ENCODE measurements at regions not wholly inside any gene's neighbourhood (a gene's known extent, or its start where the extent isn't known, plus 50 kb on each side); places are given as distances from the start of the nearest gene placed in this dataset.

DNA sequence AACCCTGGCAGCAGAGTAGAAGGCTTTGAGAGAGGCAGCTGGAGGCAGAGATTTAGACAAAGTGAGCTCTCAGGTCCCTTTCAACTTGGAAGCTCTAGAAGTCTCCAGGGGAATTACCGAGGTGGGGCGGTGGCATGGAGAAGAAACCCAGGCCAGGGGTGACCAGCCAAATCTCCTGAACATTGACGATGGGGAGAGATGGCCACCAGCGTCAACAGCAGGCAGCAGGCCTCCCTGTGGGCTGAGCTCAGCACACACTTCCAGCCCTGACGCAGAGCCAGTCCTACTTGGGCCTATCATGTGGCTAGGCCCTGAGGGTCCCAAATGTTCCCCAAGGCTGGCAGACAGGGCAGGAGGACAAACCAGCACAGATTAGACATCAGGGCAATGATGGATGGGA, 187.8 kb downstream of the BCOR start:
- no peak for TF ChIP-seq EGR1 (IDR thresholded peaks at IDR 0.05; ENCODE audit: low read depth in 2 of 2)
- TF ChIP-seq, protein P1, sequence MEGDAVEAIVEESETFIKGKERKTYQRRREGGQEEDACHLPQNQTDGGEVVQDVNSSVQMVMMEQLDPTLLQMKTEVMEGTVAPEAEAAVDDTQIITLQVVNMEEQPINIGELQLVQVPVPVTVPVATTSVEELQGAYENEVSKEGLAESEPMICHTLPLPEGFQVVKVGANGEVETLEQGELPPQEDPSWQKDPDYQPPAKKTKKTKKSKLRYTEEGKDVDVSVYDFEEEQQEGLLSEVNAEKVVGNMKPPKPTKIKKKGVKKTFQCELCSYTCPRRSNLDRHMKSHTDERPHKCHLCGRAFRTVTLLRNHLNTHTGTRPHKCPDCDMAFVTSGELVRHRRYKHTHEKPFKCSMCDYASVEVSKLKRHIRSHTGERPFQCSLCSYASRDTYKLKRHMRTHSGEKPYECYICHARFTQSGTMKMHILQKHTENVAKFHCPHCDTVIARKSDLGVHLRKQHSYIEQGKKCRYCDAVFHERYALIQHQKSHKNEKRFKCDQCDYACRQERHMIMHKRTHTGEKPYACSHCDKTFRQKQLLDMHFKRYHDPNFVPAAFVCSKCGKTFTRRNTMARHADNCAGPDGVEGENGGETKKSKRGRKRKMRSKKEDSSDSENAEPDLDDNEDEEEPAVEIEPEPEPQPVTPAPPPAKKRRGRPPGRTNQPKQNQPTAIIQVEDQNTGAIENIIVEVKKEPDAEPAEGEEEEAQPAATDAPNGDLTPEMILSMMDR (IDR thresholded peaks at IDR 0.05; ENCODE audit: low read depth, low read length, missing input control), result no peak
- TF ChIP-seq, protein P2, sequence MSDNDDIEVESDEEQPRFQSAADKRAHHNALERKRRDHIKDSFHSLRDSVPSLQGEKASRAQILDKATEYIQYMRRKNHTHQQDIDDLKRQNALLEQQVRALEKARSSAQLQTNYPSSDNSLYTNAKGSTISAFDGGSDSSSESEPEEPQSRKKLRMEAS (IDR thresholded peaks at IDR 0.05), result no peak
- no peak for TF ChIP-seq TAF1 (conservative IDR thresholded peaks at IDR 0.05)
- no peak for TF ChIP-seq REST (IDR thresholded peaks at IDR 0.05)
- TF ChIP-seq YY1 (IDR thresholded peaks at IDR 0.05), result no peak
- TF ChIP-seq RAD21 (IDR thresholded peaks at IDR 0.05), result no peak
- TF ChIP-seq JUND (IDR thresholded peaks at IDR 0.05), result no peak
